ENCODE measurements at regions not wholly inside any gene's neighbourhood (a gene's known extent, or its start where the extent isn't known, plus 50 kb on each side); places are given as distances from the start of the nearest gene placed in this dataset.
"Not testable (repeated sequence)": the region's sequence is repeated elsewhere in the genome, so short reads cannot be mapped to it uniquely, and the experiment has no call there.

DNA sequence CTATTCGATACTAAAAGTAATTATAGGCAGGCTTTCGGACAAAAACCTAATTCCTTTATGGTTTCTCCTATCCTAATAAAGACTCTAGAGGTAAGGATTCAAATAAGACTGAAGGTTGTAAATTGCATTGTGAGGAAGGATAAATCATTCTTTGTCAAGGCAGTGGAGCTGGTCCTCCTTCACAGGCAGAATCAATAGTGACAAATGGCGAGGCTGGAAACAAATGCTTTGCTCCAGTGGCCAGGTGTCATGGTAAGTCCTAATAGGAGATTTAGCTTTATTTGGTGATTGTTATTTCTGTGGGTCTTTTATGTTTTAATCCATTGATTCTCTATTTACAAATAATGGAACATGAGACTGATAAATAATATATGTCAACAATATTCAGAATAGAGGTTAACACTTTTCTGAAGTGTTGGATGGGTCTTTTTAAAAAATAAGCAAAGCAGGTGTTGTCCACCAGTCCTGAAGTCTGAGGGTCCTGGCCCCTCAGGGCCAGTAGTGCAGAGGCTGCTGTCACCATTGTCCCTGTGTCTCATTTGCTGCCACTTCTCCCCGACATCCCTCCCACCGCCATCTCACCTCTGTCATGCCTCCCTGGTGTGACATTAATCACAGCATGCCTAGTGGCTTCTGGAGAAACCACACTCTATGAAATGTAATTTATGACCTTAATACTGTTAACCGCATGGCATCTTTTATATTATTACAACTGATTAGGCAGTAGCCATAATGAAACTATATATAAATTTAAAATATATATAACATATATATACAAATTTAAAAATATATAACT is 120.9 kb upstream of the MAGI3 start:
- DNase-seq = no peak

DNA sequence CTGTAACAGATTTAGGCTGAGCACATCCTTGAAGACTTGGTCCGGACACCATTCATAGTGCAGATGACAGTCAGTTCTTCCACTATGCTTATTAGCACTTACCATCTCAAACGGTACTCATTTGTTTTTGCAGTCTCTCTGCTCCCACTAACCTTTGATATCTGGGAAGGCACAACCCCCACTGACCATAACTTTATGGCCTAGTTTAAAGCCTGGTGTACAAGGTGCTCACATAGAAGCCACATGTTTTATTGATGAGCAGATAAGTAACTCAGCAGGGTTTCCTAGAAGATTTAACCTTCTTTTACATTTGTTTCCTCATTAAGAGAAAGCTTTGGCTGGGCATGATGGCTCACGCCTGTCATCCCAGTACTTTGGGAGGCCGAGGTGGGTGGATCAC is 119.3 kb upstream of the MAGI3 start:
- no peak for DNase-seq

DNA sequence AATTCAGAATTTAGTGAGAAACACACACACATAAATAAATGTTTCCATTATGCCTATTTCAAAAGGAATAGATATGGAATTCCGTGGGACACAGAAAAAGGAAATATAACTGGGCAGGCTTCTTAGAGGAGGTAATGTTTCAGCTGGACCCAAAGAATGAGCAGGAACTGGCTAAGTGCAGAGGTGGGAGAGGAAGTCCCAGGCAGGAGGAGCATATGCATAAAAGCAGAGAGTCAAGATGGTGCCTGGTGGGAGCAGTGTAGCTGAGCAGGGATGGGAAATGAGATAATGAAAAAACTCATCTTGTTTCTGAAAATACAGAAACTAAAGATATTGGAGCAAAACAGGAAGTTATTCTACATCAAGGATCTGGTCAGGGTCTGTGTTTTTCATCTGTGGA is 115.2 kb upstream of the MAGI3 start:
- DNase-seq = no peak

DNA sequence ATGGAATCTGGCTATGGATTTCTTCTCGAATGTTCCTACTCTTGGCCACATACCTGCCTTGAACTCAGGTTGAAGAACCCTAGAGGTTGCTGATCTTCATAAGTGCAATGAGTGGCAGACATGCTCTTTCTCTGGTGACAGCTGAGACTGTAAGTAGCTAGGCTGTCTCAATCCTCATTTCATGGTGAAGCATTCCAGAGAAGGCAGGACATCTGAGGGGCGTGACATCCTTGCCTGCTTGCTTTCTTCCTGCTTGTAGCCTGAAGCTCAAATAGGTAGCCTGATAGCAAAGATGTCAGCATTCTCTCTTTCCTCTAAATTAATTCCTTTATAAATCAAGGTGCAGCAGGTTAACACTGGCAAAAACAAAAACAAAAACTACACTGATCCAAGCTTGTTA is 114.6 kb upstream of the MAGI3 start:
- DNase-seq = no peak

DNA sequence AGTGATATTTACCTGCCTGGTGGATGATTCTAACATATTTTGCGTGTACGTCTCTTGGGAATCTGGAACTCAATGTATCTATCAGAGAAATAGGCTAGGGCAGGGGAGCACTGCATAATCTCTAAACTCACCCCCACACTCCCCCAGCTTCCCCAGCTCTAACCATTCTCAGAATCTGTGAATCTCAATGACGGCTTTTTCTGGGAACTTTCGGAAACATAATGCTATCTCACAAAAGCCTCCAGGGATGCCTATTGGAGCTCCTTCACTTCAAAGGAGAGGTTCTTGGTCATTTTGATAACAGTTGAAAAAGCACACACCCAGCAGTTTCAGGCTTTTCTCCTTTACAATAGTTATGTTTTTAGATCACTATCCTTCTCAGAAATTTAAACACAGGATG is 113.8 kb upstream of the MAGI3 start:
- no peak for DNase-seq

DNA sequence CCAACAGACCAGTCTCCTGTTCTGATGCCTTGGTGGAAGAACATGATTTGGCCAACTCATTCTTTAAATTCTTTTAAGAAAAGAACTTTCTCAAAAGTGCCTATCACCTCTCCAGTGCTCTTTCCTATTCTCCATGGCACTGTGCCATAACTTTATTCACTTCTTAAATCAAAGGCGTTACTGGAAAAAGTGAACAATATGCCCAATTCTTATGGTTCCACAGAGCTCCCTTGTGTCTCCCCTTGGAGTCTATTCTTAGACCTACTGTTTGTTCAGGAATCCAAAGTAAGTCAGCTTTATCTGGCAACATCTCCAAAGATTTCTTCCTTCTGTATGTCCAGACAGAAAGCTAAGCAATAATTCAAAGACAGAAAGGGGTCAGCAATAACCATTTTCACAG is 111.9 kb upstream of the MAGI3 start:
- no peak for DNase-seq

DNA sequence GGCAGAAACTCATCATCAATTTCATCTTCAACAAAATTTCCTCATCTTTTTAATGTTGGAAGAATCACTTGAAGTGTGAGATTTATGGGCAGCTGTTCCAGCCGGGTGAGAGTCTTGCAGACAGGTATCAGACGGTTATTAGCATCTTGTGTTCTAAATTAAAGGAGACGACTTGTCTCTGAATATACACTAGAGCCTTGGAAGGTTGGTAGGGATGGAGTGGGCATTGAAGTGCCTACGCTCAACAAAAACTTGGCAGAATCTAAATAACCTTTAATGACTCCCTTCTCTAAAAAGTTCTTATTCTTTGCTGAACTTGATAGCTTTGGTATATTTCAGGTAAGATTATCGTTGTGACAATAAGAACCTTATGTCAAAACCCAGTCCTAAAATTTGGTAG is 111.5 kb upstream of the MAGI3 start:
- DNase-seq = no peak

DNA sequence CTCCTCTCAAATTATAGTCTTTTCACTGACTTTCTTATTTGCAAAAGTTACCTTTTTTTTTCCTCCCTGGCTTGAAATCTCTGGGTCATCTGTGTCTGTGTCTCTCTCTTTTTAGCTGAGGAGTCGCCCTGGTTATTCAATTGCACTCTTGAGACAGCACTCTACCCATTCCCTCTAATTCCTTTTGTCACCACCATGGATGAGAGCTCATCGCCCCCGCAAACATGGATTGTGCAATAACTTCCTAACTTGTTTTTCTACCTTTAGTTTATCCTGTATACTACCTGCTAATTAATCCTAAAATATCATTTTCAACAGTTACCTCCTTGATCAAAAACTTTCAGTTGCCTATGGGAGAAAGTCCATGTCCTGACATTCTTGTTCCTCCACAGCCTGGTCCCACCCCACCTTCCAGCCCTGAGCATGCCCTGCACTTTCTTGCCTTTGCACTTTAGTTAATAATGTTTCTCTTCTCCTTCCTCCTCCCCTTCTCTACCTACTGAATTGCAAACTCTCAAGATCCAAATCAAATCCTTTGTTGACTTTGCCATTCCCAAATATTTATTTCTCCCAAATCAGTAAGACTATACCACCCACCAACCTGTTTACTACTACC is 110.4 kb upstream of the MAGI3 start:
- DNase-seq = no peak

DNA sequence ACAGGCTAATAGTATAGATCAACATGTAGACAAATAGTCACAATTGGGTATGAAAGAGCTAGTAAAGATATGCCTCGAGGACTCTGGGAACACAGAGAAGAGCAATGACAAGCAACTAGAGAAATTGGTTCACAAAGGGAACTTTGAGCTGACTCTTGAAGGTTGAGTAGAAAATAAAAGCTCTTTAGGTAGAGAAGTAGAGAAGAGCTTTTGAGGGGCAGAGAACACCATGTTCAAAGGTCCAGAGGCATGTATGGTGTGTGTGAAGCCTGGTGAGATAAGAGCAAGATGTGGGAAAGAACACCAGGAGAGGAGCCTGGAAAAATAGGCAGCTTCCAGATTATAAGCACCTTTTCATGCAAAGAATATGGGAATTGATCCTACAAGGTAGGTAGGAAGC is 109.7 kb upstream of the MAGI3 start:
- DNase-seq = no peak

DNA sequence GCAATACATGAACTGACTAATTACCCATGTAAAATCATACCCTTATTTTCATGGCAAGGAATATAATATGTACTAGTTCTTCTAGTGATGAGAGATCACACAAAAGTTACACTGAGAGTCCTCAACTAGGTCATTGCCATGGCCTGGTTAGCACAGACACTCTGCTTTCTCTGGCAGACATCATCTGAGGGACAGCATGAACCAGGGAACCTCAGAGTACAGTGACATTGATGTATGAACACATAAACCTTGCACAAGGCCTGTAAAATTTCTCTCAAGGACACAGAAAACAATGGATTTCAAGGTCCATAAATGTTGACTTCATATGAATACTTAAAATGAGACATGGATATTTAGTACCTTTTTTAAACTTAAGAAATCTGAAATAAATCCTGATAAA is 108.8 kb upstream of the MAGI3 start:
- DNase-seq = no peak

DNA sequence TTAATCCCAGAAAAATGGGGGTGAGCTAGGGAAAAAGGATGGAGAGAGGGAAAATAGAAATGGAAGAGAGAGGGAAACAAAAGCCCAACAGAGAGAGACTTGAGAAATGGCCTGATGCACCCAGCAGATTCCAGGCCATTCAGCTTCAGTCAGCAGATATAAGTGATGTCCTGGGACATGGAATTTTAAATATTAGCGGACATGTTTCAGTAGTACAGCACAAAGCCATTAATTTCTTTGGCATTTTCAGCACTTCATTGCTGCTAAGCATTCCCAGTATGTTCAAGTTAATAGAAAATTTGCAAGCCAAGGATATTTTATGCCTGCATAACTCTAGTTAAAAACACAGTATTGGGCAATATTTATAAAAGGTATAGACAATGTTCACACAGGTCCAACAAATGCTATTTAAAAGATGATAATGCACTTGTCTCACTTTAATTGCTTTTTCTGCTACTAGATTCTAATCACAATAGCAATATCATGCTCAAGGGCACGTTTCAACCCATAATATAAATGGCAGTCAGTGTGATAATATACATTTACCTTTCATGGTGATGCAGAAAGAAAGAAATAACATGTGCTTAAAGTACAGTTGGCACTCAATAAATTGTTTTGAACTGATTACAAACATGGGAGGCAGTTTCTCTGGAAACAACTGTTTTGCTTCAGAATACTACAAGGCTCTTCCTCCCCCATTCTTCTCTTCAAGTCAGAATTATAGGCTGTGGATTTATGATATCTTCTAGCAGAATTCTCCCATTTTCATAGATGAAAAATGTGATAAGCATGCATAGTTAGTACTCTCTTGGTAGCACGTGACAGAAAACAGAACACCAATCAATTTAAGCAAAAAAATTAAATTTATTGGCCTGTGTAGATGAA is 108.1 kb upstream of the MAGI3 start:
- no peak for DNase-seq

DNA sequence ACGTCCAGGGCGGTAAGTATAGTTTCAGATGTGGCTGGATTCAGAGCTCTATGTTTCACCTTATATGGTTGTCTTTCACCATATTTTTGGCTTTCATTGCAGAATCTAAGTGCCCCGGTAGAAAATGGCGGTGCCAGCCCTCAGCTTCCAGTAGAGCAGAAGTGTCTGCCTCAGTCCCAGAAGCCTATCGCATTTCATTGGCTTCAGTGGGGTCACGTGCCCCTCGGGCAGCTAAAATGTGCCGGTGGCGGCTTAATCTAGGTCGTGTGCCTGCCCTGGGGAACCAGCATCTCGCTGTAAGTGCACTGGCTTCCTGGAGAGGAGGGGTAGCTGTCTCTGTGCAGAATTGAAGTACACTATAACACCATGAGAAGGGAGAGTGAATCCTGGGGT is 107.4 kb upstream of the MAGI3 start:
- no peak for DNase-seq

DNA sequence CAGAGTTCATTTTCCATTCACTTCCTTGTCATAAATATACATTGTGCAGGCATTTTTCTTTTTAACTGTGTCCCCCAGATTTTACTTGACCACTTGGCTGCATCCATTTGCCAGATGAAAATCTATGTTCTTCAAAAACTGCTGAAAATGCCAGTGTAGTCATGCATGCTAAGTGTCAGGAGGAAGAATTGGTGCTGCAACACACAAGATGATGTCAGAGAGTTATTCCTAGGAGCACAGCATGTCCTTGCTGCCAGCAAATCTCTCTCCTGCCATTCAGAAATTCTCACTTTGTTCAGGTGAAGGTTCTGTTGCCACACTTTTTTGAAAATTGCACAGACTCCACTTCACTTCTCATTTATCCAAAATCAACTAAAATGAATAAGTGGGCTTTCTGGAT is 106.4 kb upstream of the MAGI3 start:
- DNase-seq = no peak

DNA sequence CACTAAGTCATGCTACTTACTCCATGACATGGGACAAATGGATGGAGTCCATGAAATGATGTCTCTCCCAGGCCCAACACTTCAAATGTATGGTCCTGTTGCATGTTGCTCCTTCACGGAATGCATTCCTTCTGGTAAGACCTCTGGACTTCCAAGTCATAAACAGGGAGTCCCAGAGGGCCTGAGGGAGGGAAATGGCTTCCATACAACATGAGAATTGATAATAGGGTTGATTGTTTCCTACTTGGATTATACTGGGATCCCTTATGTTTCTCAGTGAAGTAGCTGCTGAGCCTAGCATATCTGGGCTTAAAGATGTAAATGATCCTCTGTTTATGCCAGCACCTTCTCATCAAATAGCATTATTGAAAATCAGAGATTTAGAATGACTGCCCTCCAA is 104.2 kb upstream of the MAGI3 start:
- DNase-seq = no peak

DNA sequence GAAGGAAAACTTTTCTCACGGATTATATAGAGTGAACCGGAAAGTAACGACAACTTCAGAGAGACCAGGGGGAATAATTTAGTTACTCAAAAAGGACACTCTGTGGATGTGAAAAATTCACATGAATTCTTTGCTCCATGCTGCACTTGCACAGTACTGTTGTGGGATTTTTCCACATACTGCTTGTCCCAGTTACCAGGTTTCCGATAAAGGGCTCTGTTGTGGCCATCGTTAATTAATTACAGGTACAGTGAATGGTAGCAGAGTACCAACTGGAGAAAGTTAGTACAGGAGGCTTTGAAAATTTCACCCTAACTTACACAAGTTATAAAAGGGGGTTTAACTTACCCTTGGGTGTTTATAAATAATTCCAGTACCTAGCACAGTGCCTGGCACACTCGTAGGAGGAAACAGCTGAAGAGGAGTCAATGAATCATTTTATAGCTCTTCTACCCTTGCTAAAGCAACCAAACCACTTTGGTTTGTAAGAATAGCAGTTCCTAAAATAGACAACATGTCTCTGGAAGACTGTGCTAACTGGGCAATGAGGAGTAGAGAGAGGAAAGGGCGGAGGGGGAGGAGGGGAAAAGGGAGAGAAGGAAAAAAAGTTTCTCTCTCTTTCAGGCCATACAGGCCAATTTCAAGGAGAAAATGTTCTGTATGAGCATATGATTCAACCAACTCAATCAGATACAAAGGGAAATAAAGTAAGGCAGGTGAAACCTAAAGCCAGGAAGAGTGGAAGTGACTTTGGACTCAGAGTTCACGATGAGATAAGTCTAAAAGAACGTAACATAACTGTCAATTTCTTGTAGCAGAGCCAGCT is 98.3 kb upstream of the MAGI3 start:
- DNase-seq = no peak

DNA sequence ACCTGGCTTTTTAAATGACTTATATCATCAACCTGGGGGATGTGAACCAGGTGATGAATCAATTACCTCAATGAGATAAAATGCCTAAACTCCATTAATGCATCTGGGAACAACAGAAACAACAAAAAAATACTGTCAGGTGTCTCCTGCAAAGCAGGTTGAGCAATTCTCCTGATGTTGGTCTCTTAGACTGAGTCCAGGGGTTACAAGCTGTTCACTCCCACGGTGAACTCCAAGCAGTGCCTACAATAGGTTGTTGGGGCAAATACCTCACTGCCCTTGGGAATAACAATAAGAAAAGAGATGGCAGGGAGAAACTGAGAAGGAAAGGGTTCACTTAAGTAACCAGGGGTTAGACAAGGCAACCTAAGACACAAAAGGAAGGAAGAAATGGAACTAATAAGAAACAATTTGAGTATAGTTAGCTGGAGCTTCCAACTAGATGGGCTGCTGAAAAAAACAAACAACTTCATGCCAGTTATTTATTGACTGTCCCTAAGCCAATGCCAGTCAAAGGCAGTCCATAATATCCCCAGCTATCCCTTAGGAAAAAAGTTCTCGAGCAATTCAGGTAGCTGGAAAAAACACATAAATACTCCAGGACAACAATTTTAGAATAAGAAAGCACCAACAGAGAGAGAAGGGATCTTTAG is 97.6 kb upstream of the MAGI3 start:
- DNase-seq = no peak

DNA sequence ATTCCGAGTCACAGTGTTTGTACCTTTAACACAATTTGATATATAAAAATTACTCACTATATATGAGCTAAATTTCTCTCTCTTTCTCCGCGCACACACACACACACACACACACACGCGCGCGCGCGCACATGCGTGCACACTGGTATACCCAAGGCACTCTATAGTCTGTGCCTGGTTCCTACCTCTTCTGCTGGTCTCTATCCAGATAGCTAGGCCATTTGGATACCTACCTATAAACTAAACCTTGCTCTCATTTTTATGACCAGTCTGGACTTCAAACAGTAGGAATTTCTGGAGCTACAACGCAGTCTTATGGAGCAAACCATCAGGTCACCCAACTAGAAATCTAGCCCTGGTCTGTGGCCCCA is 97.1 kb upstream of the MAGI3 start:
- no peak for DNase-seq

DNA sequence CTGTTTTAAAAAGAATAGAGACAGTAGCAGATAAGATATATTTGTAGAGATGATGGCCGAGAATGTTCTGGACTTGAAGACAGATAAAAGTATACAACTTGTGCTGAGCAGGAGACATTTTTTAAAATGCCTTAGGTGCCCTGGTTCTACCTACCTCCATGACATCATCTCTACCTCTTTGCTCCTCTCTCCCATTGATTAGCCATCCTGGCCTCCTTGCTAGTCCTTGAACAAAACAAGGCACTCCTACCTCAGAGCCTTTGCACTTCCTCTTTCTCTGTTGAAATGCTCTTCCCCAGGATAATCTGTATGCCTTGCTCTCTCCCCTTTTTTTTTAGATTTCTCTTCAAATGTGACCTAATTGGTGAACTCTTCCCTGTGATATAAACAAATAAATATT is 92.6 kb upstream of the MAGI3 start:
- no peak for DNase-seq

DNA sequence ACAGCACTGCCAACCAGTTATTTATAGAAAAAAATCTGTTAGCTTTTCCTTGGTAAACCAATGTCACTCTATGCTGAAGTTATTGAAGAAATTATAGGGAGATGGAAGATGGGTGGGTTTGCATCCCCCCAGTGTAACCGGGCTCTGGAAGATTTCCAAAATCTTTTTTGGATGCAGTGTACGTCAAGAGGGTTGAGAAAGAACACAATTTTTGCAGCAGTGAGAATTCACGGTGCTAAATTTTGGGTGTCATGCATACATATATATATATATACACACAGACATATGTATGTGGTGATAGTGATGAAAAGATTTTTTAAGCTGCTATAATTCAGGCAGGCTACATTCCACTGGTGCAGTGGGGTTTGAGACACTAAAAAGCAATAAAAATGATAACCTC is 91.4 kb upstream of the MAGI3 start:
- DNase-seq = no peak

DNA sequence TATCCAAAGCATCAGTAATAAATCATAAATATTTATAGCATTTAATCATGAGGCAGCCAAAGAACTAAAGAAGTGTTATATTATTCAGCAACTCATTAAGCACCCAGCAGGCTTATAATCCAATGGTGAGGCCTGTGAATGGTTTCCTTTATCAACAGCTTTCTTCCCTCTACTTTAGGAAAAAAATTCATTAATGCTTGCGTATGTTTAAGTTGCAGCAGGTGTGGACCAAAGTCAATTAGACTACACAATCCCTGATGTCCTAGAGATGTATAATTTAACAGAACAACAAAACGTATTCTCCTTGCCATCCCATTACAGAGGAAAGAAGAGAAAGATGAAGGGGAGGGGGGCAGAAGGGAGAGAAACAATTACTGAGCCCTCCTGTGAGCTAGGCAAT is 87.7 kb upstream of the MAGI3 start:
- no peak for DNase-seq

DNA sequence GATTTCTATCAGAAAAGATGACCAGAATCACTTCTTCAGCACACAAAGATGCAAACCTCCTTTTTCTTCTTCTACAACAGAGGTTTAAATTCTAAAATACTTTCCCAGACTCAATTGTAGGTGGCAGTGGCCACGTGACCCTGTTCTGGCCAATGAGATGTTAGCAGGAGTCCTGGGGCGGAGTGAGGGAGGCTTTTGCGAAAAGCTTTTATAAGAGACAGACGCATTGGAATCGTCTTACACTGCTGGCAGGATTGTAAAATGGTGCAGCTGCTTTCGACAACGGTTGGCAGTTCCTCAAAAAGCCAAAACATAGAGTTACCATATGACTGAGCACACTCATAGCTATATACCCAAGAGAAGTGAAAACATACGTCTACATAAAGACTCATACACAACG is 87.0 kb upstream of the MAGI3 start:
- no peak for DNase-seq

DNA sequence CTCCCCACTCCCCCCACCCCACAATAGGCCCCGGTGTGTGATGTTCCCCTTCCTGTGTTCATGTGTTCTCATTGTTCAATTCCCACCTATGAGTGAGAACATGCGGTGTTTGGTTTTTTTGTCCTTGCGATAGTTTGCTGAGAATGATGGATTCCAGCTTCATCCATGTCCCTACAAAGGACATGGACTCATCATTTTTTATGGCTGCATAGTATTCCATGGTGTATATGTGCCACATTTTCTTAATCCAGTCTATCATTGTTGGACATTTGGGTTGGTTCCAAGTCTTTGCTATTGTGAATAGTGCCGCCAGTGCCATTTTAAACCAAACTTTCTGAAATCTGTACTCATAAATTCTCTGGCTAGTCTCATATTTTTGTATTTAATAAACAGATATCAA is 85.3 kb upstream of the MAGI3 start:
- DNase-seq = not testable (repeated sequence)
